Endothelial cell (in vitro differentiated cells): ENCODE measurements at regions not wholly inside any gene's neighbourhood (a gene's known extent, or its start where the extent isn't known, plus 50 kb on each side); places are given as distances from the start of the nearest gene placed in this dataset.
A peak's percentile ranks its signal among the peaks of the same experiment; 100 is the strongest.
"Not testable (repeated sequence)": the region's sequence is repeated elsewhere in the genome, so short reads cannot be mapped to it uniquely, and the experiment has no call there.

ENCODE experiments used
- DNase-seq: peaks from one replicate; pipeline ENCODE4 v3.0.0; 2021; ENCODE audit warnings: low spot score
- H3K27ac Mint-ChIP-seq: one replicate; pipeline ENCODE4 v1.8.0; 2021; ENCODE audit warnings: mixed read lengths, inconsistent platforms; ENCODE audit not compliant: unreplicated experiment
- H3K27me3 Mint-ChIP-seq: one replicate; pipeline ENCODE4 v1.8.0; 2021; ENCODE audit warnings: mild to moderate bottlenecking, moderate library complexity, mixed read lengths, inconsistent platforms; ENCODE audit not compliant: unreplicated experiment
- H3K36me3 Mint-ChIP-seq: one replicate; pipeline ENCODE4 v1.8.0; 2021; ENCODE audit warnings: mild to moderate bottlenecking, low read depth, mixed read lengths, inconsistent platforms; ENCODE audit not compliant: unreplicated experiment
- H3K4me1 Mint-ChIP-seq: one replicate; pipeline ENCODE4 v1.8.0; 2021; ENCODE audit warnings: mild to moderate bottlenecking, mixed read lengths, inconsistent platforms; ENCODE audit not compliant: unreplicated experiment
- H3K4me3 Mint-ChIP-seq: one replicate; pipeline ENCODE4 v1.8.0; 2021; ENCODE audit warnings: mild to moderate bottlenecking, mixed read lengths, inconsistent platforms; ENCODE audit not compliant: unreplicated experiment
- H3K9me3 Mint-ChIP-seq: one replicate; pipeline ENCODE4 v1.8.0; 2021; ENCODE audit warnings: mixed read lengths, inconsistent platforms; ENCODE audit not compliant: unreplicated experiment

DNA sequence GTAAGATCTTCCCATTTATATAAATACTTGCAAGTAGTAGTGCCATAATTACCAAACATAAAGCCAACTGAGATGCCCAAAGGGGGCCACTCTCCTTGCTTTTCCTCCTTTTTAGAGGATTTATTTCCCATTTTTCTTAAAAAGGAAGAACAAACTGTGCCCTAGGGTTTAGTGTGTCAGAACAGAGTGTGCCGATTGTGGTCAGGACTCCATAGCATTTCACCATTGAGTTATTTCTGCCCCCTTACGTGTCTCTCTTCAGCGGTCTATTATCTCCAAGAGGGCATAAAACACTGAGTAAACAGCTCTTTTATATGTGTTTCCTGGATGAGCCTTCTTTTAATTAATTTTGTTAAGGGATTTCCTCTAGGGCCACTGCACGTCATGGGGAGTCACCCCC, 227.9 kb downstream of the POTEM start:
- not testable (repeated sequence) for H3K9me3 Mint-ChIP-seq, DNase-seq, H3K27me3 Mint-ChIP-seq, H3K4me3 Mint-ChIP-seq, H3K36me3 Mint-ChIP-seq, H3K4me1 Mint-ChIP-seq, H3K27ac Mint-ChIP-seq

- H3K27ac Mint-ChIP-seq, H3K4me3 Mint-ChIP-seq, H3K4me1 Mint-ChIP-seq, H3K9me3 Mint-ChIP-seq, DNase-seq, H3K36me3 Mint-ChIP-seq, H3K27me3 Mint-ChIP-seq: not testable (repeated sequence)
Measured at GRCh38 chr14:19197488-19198234, 230.4 kb downstream of the POTEM start.

GRCh38 chr14:19198341-19198740, 231.1 kb downstream of the POTEM start:
- not testable (repeated sequence) for H3K36me3 Mint-ChIP-seq, H3K27ac Mint-ChIP-seq, DNase-seq, H3K4me3 Mint-ChIP-seq, H3K4me1 Mint-ChIP-seq, H3K27me3 Mint-ChIP-seq, H3K9me3 Mint-ChIP-seq

DNA sequence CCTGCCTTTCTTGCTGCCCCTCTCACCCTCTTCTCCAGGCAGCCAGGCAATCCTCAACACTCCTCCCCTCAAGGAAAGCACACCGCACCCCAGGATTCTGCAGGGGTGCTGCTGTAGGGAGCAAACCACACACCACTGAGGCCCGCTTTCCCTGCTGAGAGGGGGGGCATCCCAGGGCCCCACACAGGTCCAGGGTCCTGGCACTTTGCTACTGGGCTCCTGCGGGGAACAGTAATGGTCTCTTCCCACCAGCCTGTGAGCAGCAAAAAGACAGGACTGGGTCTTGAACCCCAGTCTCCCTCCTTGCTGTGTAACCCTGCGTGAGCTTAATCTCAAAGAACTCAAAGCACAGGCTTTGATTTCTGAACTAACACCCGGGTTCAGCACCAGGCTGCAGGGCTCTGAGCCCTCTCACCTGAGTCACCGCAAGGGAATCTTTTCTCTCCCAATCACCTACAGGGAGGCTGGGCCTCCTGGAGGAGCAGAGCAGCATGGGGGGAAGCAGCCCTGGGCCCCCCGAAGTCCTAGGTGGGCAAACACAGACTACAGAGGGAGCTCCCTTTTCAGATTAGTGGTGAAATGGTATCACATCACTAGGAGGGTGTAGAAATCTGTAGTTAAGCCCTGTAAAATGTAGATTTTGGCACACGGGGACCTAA, 232.6 kb downstream of the POTEG start:
- not testable (repeated sequence) for H3K27ac Mint-ChIP-seq

DNA sequence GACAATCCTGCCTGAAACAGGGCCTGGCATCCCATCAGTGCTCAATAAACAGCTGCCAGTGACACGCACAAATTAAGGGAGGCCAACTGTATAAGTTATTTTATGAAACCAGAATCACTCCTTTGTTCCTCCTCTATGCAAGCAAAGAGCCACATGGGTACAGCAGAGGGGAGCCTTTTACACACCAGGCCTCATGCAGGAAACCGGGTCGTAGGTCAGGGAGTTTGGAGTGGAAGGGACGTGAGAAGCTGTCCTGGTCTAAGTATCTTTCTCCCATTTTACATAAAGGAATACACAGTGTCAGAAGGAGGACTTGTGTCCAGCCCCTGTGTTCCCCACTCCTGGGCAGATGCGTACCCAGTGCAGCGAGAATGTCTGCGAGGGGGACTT, 232.1 kb downstream of the POTEG start:
- Mint-ChIP-seq H3K9me3 (peaks cover 11% of the 10 kb centered on the region), H3K27me3 (peaks cover 10% of the 10 kb centered on the region)
- not testable (repeated sequence) for H3K4me3 Mint-ChIP-seq, DNase-seq, H3K4me1 Mint-ChIP-seq, H3K27ac Mint-ChIP-seq, H3K36me3 Mint-ChIP-seq

More for the DNA sequence above, 232.6 kb downstream of the POTEG start:
- H3K4me1 Mint-ChIP-seq, DNase-seq, H3K4me3 Mint-ChIP-seq, H3K36me3 Mint-ChIP-seq: not testable (repeated sequence)
- H3K9me3 Mint-ChIP-seq = peaks cover 11% of the 10 kb centered on the region
- peaks cover 10% of the 10 kb centered on the region for H3K27me3 Mint-ChIP-seq

GRCh38 chr14:19203250-19203972, 230.7 kb downstream of the POTEG start:
- not testable (repeated sequence) for DNase-seq, H3K27me3 Mint-ChIP-seq, H3K36me3 Mint-ChIP-seq, H3K27ac Mint-ChIP-seq, H3K9me3 Mint-ChIP-seq, H3K4me3 Mint-ChIP-seq, H3K4me1 Mint-ChIP-seq

- peak overlapping the region; percentile 6 for H3K4me3 Mint-ChIP-seq
- not testable (repeated sequence) for H3K27ac Mint-ChIP-seq, H3K36me3 Mint-ChIP-seq, DNase-seq, H3K4me1 Mint-ChIP-seq, H3K27me3 Mint-ChIP-seq, H3K9me3 Mint-ChIP-seq
Measured at GRCh38 chr14:19204827-19205226, 229.3 kb downstream of the POTEG start.

DNA sequence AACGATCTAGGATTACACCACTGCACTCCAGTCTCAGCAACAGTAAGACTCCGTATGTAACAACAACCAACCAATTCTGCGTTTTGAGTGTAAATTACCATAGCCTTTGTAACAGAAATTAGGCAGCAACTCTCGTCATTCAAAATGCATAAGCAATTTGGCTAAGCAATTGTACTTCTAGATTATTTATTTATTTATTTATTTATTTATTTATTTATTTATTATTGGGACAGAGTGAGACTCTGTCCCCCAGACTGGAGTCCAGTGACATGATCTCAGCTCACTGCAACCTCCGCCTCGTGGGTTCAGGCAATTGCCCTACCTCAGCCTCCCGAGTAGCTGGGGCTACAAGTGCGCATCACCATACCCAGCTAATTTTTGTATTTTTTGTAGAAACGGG, 217.7 kb downstream of the POTEG start:
- H3K27ac Mint-ChIP-seq, DNase-seq, H3K4me1 Mint-ChIP-seq: not testable (repeated sequence)

GRCh38 chr14:19219423-19219822, 214.7 kb downstream of the POTEG start:
- H3K9me3 Mint-ChIP-seq, DNase-seq, H3K27me3 Mint-ChIP-seq, H3K4me1 Mint-ChIP-seq, H3K27ac Mint-ChIP-seq, H3K4me3 Mint-ChIP-seq, H3K36me3 Mint-ChIP-seq: not testable (repeated sequence)

More for the DNA sequence above, 217.7 kb downstream of the POTEG start:
- H3K4me3 Mint-ChIP-seq, H3K27me3 Mint-ChIP-seq, H3K36me3 Mint-ChIP-seq: not testable (repeated sequence)
- H3K9me3 Mint-ChIP-seq = peaks cover 10% of the 10 kb centered on the region

GRCh38 chr14:19231421-19231820, 202.7 kb downstream of the POTEG start:
- H3K36me3 Mint-ChIP-seq, H3K27ac Mint-ChIP-seq: not testable (repeated sequence)

GRCh38 chr14:19234059-19234458, 200.1 kb downstream of the POTEG start:
- not testable (repeated sequence) for H3K9me3 Mint-ChIP-seq, DNase-seq, H3K27me3 Mint-ChIP-seq, H3K27ac Mint-ChIP-seq, H3K36me3 Mint-ChIP-seq, H3K4me1 Mint-ChIP-seq, H3K4me3 Mint-ChIP-seq

More at GRCh38 chr14:19231421-19231820, 202.7 kb downstream of the POTEG start:
- not testable (repeated sequence) for H3K9me3 Mint-ChIP-seq, H3K4me3 Mint-ChIP-seq, DNase-seq, H3K4me1 Mint-ChIP-seq, H3K27me3 Mint-ChIP-seq

DNA sequence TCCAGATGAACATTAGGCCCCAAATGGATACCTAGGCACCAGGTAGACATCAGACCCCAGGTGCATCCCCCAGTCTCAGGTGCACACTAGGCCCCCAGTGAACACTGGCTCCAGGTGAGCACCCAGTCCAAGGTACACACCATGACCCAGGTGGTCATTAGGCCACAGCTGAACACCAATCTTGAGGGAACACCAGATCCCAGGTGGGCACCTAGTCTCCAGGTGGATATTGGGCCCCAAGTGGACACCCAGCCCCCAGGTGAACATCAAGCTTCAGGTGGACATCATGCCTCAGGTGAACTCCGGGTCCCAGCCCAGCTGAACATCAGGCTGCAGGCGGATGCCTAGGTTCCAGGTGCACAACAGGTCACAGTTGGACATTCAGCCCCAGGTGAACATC, 196.5 kb downstream of the POTEG start:
- H3K27ac Mint-ChIP-seq, H3K27me3 Mint-ChIP-seq, H3K4me3 Mint-ChIP-seq, H3K4me1 Mint-ChIP-seq, H3K36me3 Mint-ChIP-seq, H3K9me3 Mint-ChIP-seq, DNase-seq: not testable (repeated sequence)
